ENCODE measurements at regions not wholly inside any gene's neighbourhood (a gene's known extent, or its start where the extent isn't known, plus 50 kb on each side); places are given as distances from the start of the nearest gene placed in this dataset.

- no peak for TF ChIP-seq CTCF (IDR thresholded peaks at IDR 0.05; ENCODE audit: poor library complexity)
- no peak for TF ChIP-seq EZH2 (IDR thresholded peaks at IDR 0.05; ENCODE audit: borderline replicate concordance)
- no peak for TF ChIP-seq EZH2phosphoT487 (IDR thresholded peaks at IDR 0.05; ENCODE audit: low read depth, severe bottlenecking, unreplicated experiment)
Measured at GRCh38 chr13:104584481-104584880, 1518.3 kb upstream of the SLC10A2 start.

Data from hepatocyte (in vitro differentiated cells).